Heart right ventricle (tissue), 16 donors: ENCODE measurements at regions not wholly inside any gene's neighbourhood (a gene's known extent, or its start where the extent isn't known, plus 50 kb on each side); places are given as distances from the start of the nearest gene placed in this dataset.

Experiments used
- ATAC-seq, 8 donors: fragments of 200-7000 bp; cut with Tn5 transposase; one replicate each; pipeline ENCODE4 v1.9.1; 2020; ENCODE audit warnings: mild to moderate bottlenecking in 8 of 8, moderate library complexity in 8 of 8, moderate number of reproducible peaks in 1 of 8
- DNase-seq, 2 donors: peaks; one replicate each; pipeline ENCODE4 v3.0.0-alpha.2; 2020
- H3K27ac ChIP-seq, 10 donors: fragments of 200-600 bp; sonication (generic) in 2 of 10; one replicate each; pipeline versions ENCODE4 v1.5.0 to v1.8.0; 2020 to 2022; ENCODE audit warnings: mild to moderate bottlenecking in 3 of 10
- H3K27me3 ChIP-seq, 7 donors: fragments of 200-600 bp; one replicate each; pipeline ENCODE4 v1.8.0; 2021 to 2022; ENCODE audit warnings: mild to moderate bottlenecking in 2 of 7
- H3K36me3 ChIP-seq, 9 donors: fragments of 200-600 bp; sonication (generic) in 1 of 9; one replicate each; pipeline versions ENCODE4 v1.5.0 to v1.8.0; 2020 to 2022; ENCODE audit warnings: mild to moderate bottlenecking in 2 of 9
- H3K4me1 ChIP-seq, 9 donors: fragments of 200-600 bp; sonication (generic) in 1 of 9; one replicate each; pipeline versions ENCODE4 v1.5.0 to v1.8.0; 2020 to 2022; ENCODE audit warnings: mild to moderate bottlenecking in 4 of 9
- H3K4me3 ChIP-seq, 10 donors: fragments of 200-600 bp; sonication (generic) in 2 of 10; one replicate each; pipeline versions ENCODE4 v1.5.0 to v1.8.0; 2020 to 2022; ENCODE audit warnings: mild to moderate bottlenecking in 7 of 10, moderate library complexity in 2 of 10
- H3K9me3 ChIP-seq, 11 donors: fragments of 200-600 bp in 10 of 11; sonication (generic) in 2 of 11; one replicate each; pipeline versions ENCODE4 v1.5.0 to v1.8.0; 2013 to 2022; ENCODE audit warnings: mild to moderate bottlenecking in 2 of 11, control low read depth in 1 of 11, moderate library complexity in 1 of 11
- CTCF ChIP-seq, 9 donors: fragments of 200-600 bp; sonication (generic) in 2 of 9; IDR thresholded peaks; one replicate each; pipeline versions ENCODE4 v1.5.0 to v1.8.0; 2021 to 2022; ENCODE audit warnings: antibody characterized with exemption in 9 of 9, mild to moderate bottlenecking in 5 of 9, moderate library complexity in 1 of 9
- WGBS, 2 donors: extraction: QIAGEN DNeasy Blood & Tissue Kit; methylation state at CpG; one replicate each; pipeline ENCODE4 v1.1.7; 2013; ENCODE audit warnings: inconsistent platforms in 1 of 2; 5-methylcytosine and 5-hydroxymethylcytosine counted together
- intact Hi-C, 10 donors: fragments of 100-400 bp; cut with DNase I; formaldehyde crosslinking; loops; one replicate each; pipeline versions ENCODE4 v1.11.1 to v1.14.2; 2022
- donor health status: Arrhythmogenic right ventricular cardiomyopathy.
- donor health status: ischemic (EF 13 %, LVEDD 7.1; RV severe dilation, severe dysfunction).
- donor health status: healthy with polysubstance abuse.
- donor health status: DM: no; HTN: yes; CAD: no.
- donor health status: DM: no; HTN: no; CAD: no.
- donor health status: ischemic (EF 25% LVEDD 6.9; RV normal size, moderate dysfunction).
- donor health status: ischemic (EF 25% LVEDD 5.7; RV mildly dilated, moderate dysfunction).
- donor health status: healthy.
- donor health status: DM: yes; HTN: yes; CAD: no.
- donor health status: Ischemic cardiomyopathy.
- donor health status: ischemic (EF 35%, LVEDD 5.7; RV mildly dilated, moderate dysfunction).
- donor health status: nonischemic (EF 11% LVEDD 7.7; RV severe dilation, severe dysfunction).
- donor health status: DM: yes; HTN: yes; CAD: no.
- donor health status: PGD.
- donor health status: ischemic (EF 29% LVEDD 5.4; RV normal size, mild dysfunction).
- donor health status: nonischemic (EF 23%, LVEDD 6.1; RV moderate dilation, normal function).

GRCh38 chr2:184203661-184204060, 394.7 kb upstream of the ZNF804A start:
- H3K4me1 ChIP-seq = no peaks in the 10 kb centered on the region
- DNase-seq (no peak), ATAC-seq (no peak)
- no peaks in the 10 kb centered on the region for H3K36me3 ChIP-seq
- whole genome bisulfite sequencing, 2 donors = 93 to 98% methylated on average over 1 of the region's 1 CpG
- peaks cover 0 to 13% (median 0%) of the 10 kb centered on the region in 11 donors for H3K9me3 ChIP-seq
- no peak for TF ChIP-seq CTCF (IDR thresholded peaks at IDR 0.05)
- H3K27ac ChIP-seq = no peak overlapping the region
- no peaks in the 10 kb centered on the region for H3K27me3 ChIP-seq
- H3K4me3 ChIP-seq = no peak overlapping the region
- intact Hi-C loops = no loop called here

GRCh38 chr2:184205048-184205596, 393.2 kb upstream of the ZNF804A start:
- no peak for DNase-seq
- intact Hi-C loops = no loop called here
- Histone ChIP-seq H3K4me3 (no peak overlapping the region), H3K27me3 (no peaks in the 10 kb centered on the region), H3K9me3 (peaks cover 0 to 13% (median 0%) of the 10 kb centered on the region in 11 donors), H3K4me1 (no peaks in the 10 kb centered on the region), H3K36me3 (no peaks in the 10 kb centered on the region), H3K27ac (no peak overlapping the region)
- no peak for TF ChIP-seq CTCF (IDR thresholded peaks at IDR 0.05)
- no peak for ATAC-seq
- WGBS, 2 donors = 55 to 58% methylated on average over 2 of the region's 2 CpGs

GRCh38 chr2:184206045-184206444, 392.3 kb upstream of the ZNF804A start:
- DNase-seq = no peak
- ATAC-seq = no peak
- H3K27me3 ChIP-seq = no peaks in the 10 kb centered on the region
- no peak overlapping the region for H3K27ac ChIP-seq
- peaks cover 0 to 19% (median 0%) of the 10 kb centered on the region in 11 donors for H3K9me3 ChIP-seq
- 67 to 88% methylated on average over 2 of the region's 2 CpGs for WGBS, 2 donors
- no peak overlapping the region for H3K4me3 ChIP-seq
- H3K36me3 ChIP-seq = no peaks in the 10 kb centered on the region
- H3K4me1 ChIP-seq = no peaks in the 10 kb centered on the region
- intact Hi-C loops = no loop called here
- TF ChIP-seq CTCF (IDR thresholded peaks at IDR 0.05) = no peak

DNA sequence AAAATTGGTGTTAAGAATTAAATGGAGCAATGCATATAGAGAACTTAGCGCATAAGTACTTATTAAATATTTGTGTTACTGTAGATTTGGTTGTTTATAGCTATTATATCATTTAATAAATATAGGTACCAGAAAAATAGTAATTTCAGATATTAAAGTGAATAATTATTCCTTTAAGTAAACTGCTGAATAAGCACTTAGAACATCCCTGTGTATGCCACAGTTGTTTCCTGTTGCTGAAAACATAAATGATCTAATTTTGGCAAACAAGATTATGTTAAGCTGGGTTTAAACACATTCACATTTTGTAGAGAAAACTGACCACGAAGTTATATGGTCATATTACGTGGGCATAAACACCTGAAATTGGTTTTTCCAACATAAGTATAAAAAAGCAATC, 388.0 kb upstream of the ZNF804A start:
- H3K4me3 ChIP-seq = no peak overlapping the region
- H3K9me3 ChIP-seq = peaks cover 0 to 34% (median 0%) of the 10 kb centered on the region in 11 donors
- no peak overlapping the region for H3K27ac ChIP-seq
- TF ChIP-seq CTCF (IDR thresholded peaks at IDR 0.05) = no peak
- intact Hi-C loops = no loop called here
- DNase-seq (no peak), ATAC-seq (no peak)
- 74 to 84% methylated on average over 3 of the region's 3 CpGs for WGBS, 2 donors
- H3K27me3 ChIP-seq = no peaks in the 10 kb centered on the region
- H3K36me3 ChIP-seq = no peaks in the 10 kb centered on the region
- H3K4me1 ChIP-seq = no peaks in the 10 kb centered on the region
